H1 (cell line): ENCODE measurements at regions not wholly inside any gene's neighbourhood (a gene's known extent, or its start where the extent isn't known, plus 50 kb on each side); places are given as distances from the start of the nearest gene placed in this dataset.

ENCODE experiments used
- ATF2 ChIP-seq: IDR thresholded peaks from 2 replicates; pipeline ENCODE4 v1.6.1; 2012; ENCODE audit warnings: low read length, inconsistent platforms
- BACH1 ChIP-seq: IDR thresholded peaks from 2 replicates; pipeline ENCODE4 v1.6.1; 2012; ENCODE audit warnings: low read length, improper control_type of control experiment
- BCL11A ChIP-seq, 2 experiments: IDR thresholded peaks; one replicate each; pipeline ENCODE4 v1.6.1; 2011; ENCODE audit warnings: low read depth in 2 of 2, low read length in 2 of 2, mild to moderate bottlenecking in 2 of 2
- CHD7 ChIP-seq: fragments of 300-600 bp; sonication (generic); IDR thresholded peaks from 2 replicates; pipeline ENCODE4 v1.7.1; 2012; ENCODE audit warnings: low read length, moderate library complexity, mild to moderate bottlenecking, inconsistent platforms; ENCODE audit not compliant: insufficient replicate concordance
- HDAC2 ChIP-seq, 2 experiments: fragments of 300-600 bp in 1 of 2; sonication (generic) in 1 of 2; IDR thresholded peaks; 2 replicates each; pipeline ENCODE4 v1.6.1; 2011 to 2012; ENCODE audit warnings: low read depth in 2 of 2, low read length in 2 of 2, mild to moderate bottlenecking in 2 of 2, moderate library complexity in 2 of 2, borderline replicate concordance in 1 of 2, inconsistent platforms in 1 of 2
- KDM1A ChIP-seq: fragments of 200-600, 300-600 bp; sonication (generic); IDR thresholded peaks from 2 replicates; pipeline ENCODE4 v1.7.1; 2016; ENCODE audit warnings: mild to moderate bottlenecking, low read length, borderline replicate concordance
- RAD21 ChIP-seq, 2 experiments: IDR thresholded peaks in 1 of 2; conservative IDR thresholded peaks in 1 of 2; 2 replicates each; pipeline ENCODE4 v1.6.1; 2011; ENCODE audit warnings: low read depth in 2 of 2, low read length in 2 of 2, improper control_type of control experiment in 1 of 2, inconsistent platforms in 1 of 2, mild to moderate bottlenecking in 1 of 2, moderate library complexity in 1 of 2
- RFX5 ChIP-seq: IDR thresholded peaks from 2 replicates; pipeline ENCODE4 v1.6.1; 2011; ENCODE audit warnings: low read depth, low read length, improper control_type of control experiment, borderline replicate concordance
- SP1 ChIP-seq: IDR thresholded peaks from 2 replicates; pipeline ENCODE4 v1.6.1; 2011; ENCODE audit warnings: low read depth, low read length

GRCh38 chr3:154034797-154035330, 86.3 kb upstream of the ARHGEF26 start (continued):
- TF ChIP-seq CHD7 (no peak), BCL11A (IDR thresholded peaks at IDR 0.05; ENCODE audit: low read depth in 2 of 2, low read length in 2 of 2) (no peak), KDM1A (no peak), RFX5 (no peak), BACH1 (no peak), RAD21 (IDR thresholded peaks at IDR 0.05 in 1 of 2, conservative IDR thresholded peaks at IDR 0.05 in 1 of 2; ENCODE audit: low read depth in 2 of 2, low read length in 2 of 2) (no peak), ATF2 (no peak), HDAC2 (IDR thresholded peaks at IDR 0.05; ENCODE audit: borderline replicate concordance in 1 of 2, low read depth in 2 of 2, low read length in 2 of 2) (no peak), SP1 (no peak)
